Aorta (tissue), 5 donors: ENCODE measurements at regions not wholly inside any gene's neighbourhood (a gene's known extent, or its start where the extent isn't known, plus 50 kb on each side); places are given as distances from the start of the nearest gene placed in this dataset.
A peak's percentile ranks its signal among the peaks of the same experiment; 100 is the strongest.

ENCODE experiments used
- ATAC-seq: fragments of 200-7000 bp; cut with Tn5 transposase; one replicate; pipeline ENCODE4 v1.9.1; 2022; ENCODE audit warnings: moderate library complexity; ENCODE audit not compliant: low FRiP score
- DNase-seq, 2 donors: peaks; one replicate each; pipeline ENCODE4 v3.0.0-alpha.2; 2020
- H3K27ac ChIP-seq, 2 donors: one replicate each; pipeline ENCODE4 v1.5.1; 2013; ENCODE audit warnings: low read length in 2 of 2, mild to moderate bottlenecking in 2 of 2, moderate library complexity in 2 of 2, control low read depth in 1 of 2, inconsistent platforms in 1 of 2, low read depth in 1 of 2
- H3K27me3 ChIP-seq, 2 donors: one replicate each; pipeline ENCODE4 v1.6.1; 2013; ENCODE audit warnings: control low read depth in 1 of 2, low read length in 1 of 2, mild to moderate bottlenecking in 1 of 2, moderate library complexity in 1 of 2; ENCODE audit not compliant: insufficient read depth in 2 of 2, control insufficient read depth in 1 of 2
- H3K36me3 ChIP-seq, 2 donors: one replicate each; pipeline ENCODE4 v1.6.1; 2013; ENCODE audit warnings: control low read depth in 1 of 2, low read length in 1 of 2, mild to moderate bottlenecking in 1 of 2; ENCODE audit not compliant: insufficient read depth in 2 of 2, control insufficient read depth in 1 of 2
- H3K4me1 ChIP-seq, 2 donors: one replicate each; pipeline ENCODE4 v1.6.1; 2013; ENCODE audit warnings: low read length in 2 of 2, control low read depth in 1 of 2, mild to moderate bottlenecking in 1 of 2, moderate library complexity in 1 of 2; ENCODE audit not compliant: insufficient read depth in 2 of 2, control insufficient read depth in 1 of 2
- H3K4me3 ChIP-seq, 2 donors: one replicate each; pipeline ENCODE4 v1.5.1; 2013; ENCODE audit warnings: low read length in 2 of 2, control low read depth in 1 of 2, mild to moderate bottlenecking in 1 of 2
- H3K9me3 ChIP-seq: one replicate; pipeline ENCODE4 v1.6.1; 2013; ENCODE audit warnings: mild to moderate bottlenecking, low read length; ENCODE audit not compliant: control insufficient read depth
- WGBS, 2 donors: extraction: QIAGEN DNeasy Blood & Tissue Kit; methylation state at CpG; one replicate each; pipeline ENCODE4 v1.1.7; 2013; 5-methylcytosine and 5-hydroxymethylcytosine counted together
- intact Hi-C, 2 donors: fragments of 100-400 bp; cut with DNase I; formaldehyde crosslinking; loops; one replicate each; pipeline versions ENCODE4 v1.14.2 to v1.15.0; 2022
- donor health status: healthy with polysubstance abuse.
- donor health status: Bipolar disorder and iron deficiency.
- donor health status: DM: no; HTN: no; CAD: no.
- donor health status: DM: no; HTN: no; CAD: no.
- donor health status: DM: yes; HTN: yes; CAD: no.

GRCh38 chr19:56934438-56935090 lies 94.0 kb upstream of the PEG3 start:
- intact Hi-C loops: no loop called here
- H3K9me3 ChIP-seq: no peaks in the 10 kb centered on the region
- H3K27me3 ChIP-seq: no peaks in the 10 kb centered on the region
- H3K4me1 ChIP-seq: no peaks in the 10 kb centered on the region
- DNase-seq (no peak), ATAC-seq (no peak)
- H3K36me3 ChIP-seq: no peaks in the 10 kb centered on the region
- no peak overlapping the region for H3K4me3 ChIP-seq
- H3K27ac ChIP-seq: no peak overlapping the region
- WGBS, 2 donors: 75 to 81% methylated on average over 9 of the region's 9 CpGs

- intact Hi-C loops: no loop called here
- Histone ChIP-seq H3K4me1 (no peaks in the 10 kb centered on the region), H3K36me3 (no peaks in the 10 kb centered on the region), H3K27ac (no peak overlapping the region), H3K9me3 (peaks cover 2% of the 10 kb centered on the region), H3K4me3 (no peak overlapping the region), H3K27me3 (peaks cover 0 to 2% of the 10 kb centered on the region in 2 donors)
- ATAC-seq: no peak
- no peak for DNase-seq
- 88% methylated on average over 11 of the region's 11 CpGs for WGBS, 2 donors
These were observed 99.4 kb upstream of the PEG3 start for GRCh38 chr19:56939951-56940350.

- Histone ChIP-seq H3K4me1 (no peaks in the 10 kb centered on the region), H3K27me3 (peaks cover 0 to 2% of the 10 kb centered on the region in 2 donors), H3K36me3 (no peaks in the 10 kb centered on the region), H3K4me3 (no peak overlapping the region), H3K9me3 (peaks cover 4% of the 10 kb centered on the region), H3K27ac (no peak overlapping the region)
- DNase-seq (peak; percentile 59 to 87), ATAC-seq (peak; percentile 95)
- intact Hi-C loops: no loop called here
- WGBS, 2 donors: 37 to 55% methylated on average over 17 of the region's 17 CpGs
These were observed 102.2 kb upstream of the PEG3 start for GRCh38 chr19:56942756-56943155.

GRCh38 chr19:56946159-56946558 lies 105.6 kb upstream of the PEG3 start:
- intact Hi-C loops: no loop called here
- Histone ChIP-seq H3K4me3 (no peak overlapping the region), H3K36me3 (no peaks in the 10 kb centered on the region), H3K9me3 (peaks cover 5% of the 10 kb centered on the region), H3K4me1 (no peaks in the 10 kb centered on the region), H3K27me3 (peaks cover 0 to 2% of the 10 kb centered on the region in 2 donors), H3K27ac (no peak overlapping the region)
- DNase-seq (no peak), ATAC-seq (no peak)
- WGBS, 2 donors: 11 to 14% methylated on average over 6 of the region's 6 CpGs

- 69 to 71% methylated on average over 7 of the region's 7 CpGs for WGBS, 2 donors
- no peak for DNase-seq
- H3K9me3 ChIP-seq: peaks cover 7% of the 10 kb centered on the region
These were observed 106.7 kb upstream of the PEG3 start for GRCh38 chr19:56947206-56947605.

GRCh38 chr19:56949626-56950025 lies 109.1 kb upstream of the PEG3 start:
- intact Hi-C loops: no loop called here
- Histone ChIP-seq H3K9me3 (peaks cover 7% of the 10 kb centered on the region), H3K4me3 (no peak overlapping the region), H3K27me3 (no peaks in the 10 kb centered on the region), H3K27ac (no peak overlapping the region), H3K4me1 (no peaks in the 10 kb centered on the region), H3K36me3 (no peaks in the 10 kb centered on the region)
- WGBS, 2 donors: 23 to 27% methylated on average over 9 of the region's 9 CpGs
- DNase-seq (no peak), ATAC-seq (no peak)

More at GRCh38 chr19:56947206-56947605, 106.7 kb upstream of the PEG3 start:
- intact Hi-C loops: no loop called here
- Histone ChIP-seq H3K27ac (no peak overlapping the region), H3K4me1 (no peaks in the 10 kb centered on the region), H3K36me3 (no peaks in the 10 kb centered on the region), H3K27me3 (peaks cover 0 to 2% of the 10 kb centered on the region in 2 donors), H3K4me3 (no peak overlapping the region)
- ATAC-seq: no peak

GRCh38 chr19:56951672-56952071 lies 111.1 kb upstream of the PEG3 start:
- Histone ChIP-seq H3K36me3 (no peaks in the 10 kb centered on the region), H3K9me3 (peaks cover 8% of the 10 kb centered on the region)
- WGBS, 2 donors: 78 to 81% methylated on average over 10 of the region's 10 CpGs

GRCh38 chr19:56953470-56953869 lies 112.9 kb upstream of the PEG3 start:
- intact Hi-C loops: no loop called here
- ATAC-seq (no peak), DNase-seq (no peak)
- no peak overlapping the region for H3K27ac ChIP-seq
- H3K4me1 ChIP-seq: no peaks in the 10 kb centered on the region
- no peaks in the 10 kb centered on the region for H3K27me3 ChIP-seq
- 14 to 25% methylated on average over 5 of the region's 5 CpGs for WGBS, 2 donors
- H3K4me3 ChIP-seq: no peak overlapping the region
- H3K36me3 ChIP-seq: no peaks in the 10 kb centered on the region
- peaks cover 8% of the 10 kb centered on the region for H3K9me3 ChIP-seq

More at GRCh38 chr19:56951672-56952071, 111.1 kb upstream of the PEG3 start:
- no peaks in the 10 kb centered on the region for H3K4me1 ChIP-seq
- H3K4me3 ChIP-seq: no peak overlapping the region
- intact Hi-C loops: no loop called here
- DNase-seq (no peak), ATAC-seq (no peak)
- H3K27me3 ChIP-seq: no peaks in the 10 kb centered on the region
- H3K27ac ChIP-seq: no peak overlapping the region

GRCh38 chr19:56955637-56956216 lies 115.2 kb upstream of the PEG3 start:
- ATAC-seq: no peak
- Histone ChIP-seq H3K27ac (no peak overlapping the region), H3K4me1 (no peaks in the 10 kb centered on the region), H3K36me3 (no peaks in the 10 kb centered on the region), H3K4me3 (no peak overlapping the region), H3K27me3 (no peaks in the 10 kb centered on the region), H3K9me3 (peaks cover 7% of the 10 kb centered on the region)
- intact Hi-C loops: no loop called here
- DNase-seq: no peak
- WGBS, 2 donors: 70 to 78% methylated on average over 15 of the region's 15 CpGs
